ENCODE measurements at regions not wholly inside any gene's neighbourhood (a gene's known extent, or its start where the extent isn't known, plus 50 kb on each side); places are given as distances from the start of the nearest gene placed in this dataset.

DNA sequence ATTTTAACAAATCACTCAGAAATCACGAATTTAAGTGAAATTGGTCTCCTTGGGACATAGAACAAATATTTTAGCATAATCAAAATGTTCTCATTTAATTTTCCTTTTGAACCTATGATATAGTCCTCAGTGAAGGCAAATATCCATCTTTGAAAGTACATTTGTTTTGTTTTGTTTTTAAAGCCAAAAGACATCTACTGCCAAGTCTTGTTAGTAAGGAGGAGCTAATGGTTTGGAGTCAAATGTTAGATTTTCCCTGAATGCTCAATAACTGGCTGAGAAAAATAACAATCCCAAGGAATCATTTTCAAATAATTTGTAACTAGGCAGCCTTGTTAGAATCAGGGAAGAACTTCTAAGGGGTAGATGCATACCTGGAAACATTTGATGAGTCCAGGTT is 302.9 kb upstream of the MAF start:
- ChIA-PET POLR2A (no interaction called here), CTCF (interaction anchor here (0.5 kb wide), 1 partner anchor 301 kb away, joined by 4 read pairs; no protein-coding TSS in a partner anchor)
- H3K36me3 ChIP-seq (ENCODE audit: control insufficient read depth, insufficient read depth, low read length), result no peaks in the 10 kb centered on the region
- in situ Hi-C loops (cut with HindIII; ENCODE audit: low pct_unique_long_range_greater_than_20kb, low sequenced_read_pairs), result no loop called here
- no peak overlapping the region for H3K27ac ChIP-seq (ENCODE audit: low read length)
- no peaks in the 10 kb centered on the region for H3K9me3 ChIP-seq (ENCODE audit: control insufficient read depth, insufficient read depth, low read depth, low read length)
- H3K27me3 ChIP-seq (ENCODE audit: control insufficient read depth, insufficient read depth, low read length), result no peaks in the 10 kb centered on the region
- H3K4me1 ChIP-seq (ENCODE audit: control insufficient read depth, insufficient read depth, low read length), result no peaks in the 10 kb centered on the region
- intact Hi-C loops (cut with micrococcal nuclease; ENCODE audit: unreplicated experiment), result no loop called here
- no TSS peak for BruUV-seq (replicated peaks)
- no peak overlapping the region for H3K4me3 ChIP-seq (ENCODE audit: low read depth in 2 of 2, low read length in 2 of 2)
- DNase-seq (ENCODE audit: low read depth, low spot score) (no peak), ATAC-seq (no peak)
- TF ChIP-seq, protein P1, sequence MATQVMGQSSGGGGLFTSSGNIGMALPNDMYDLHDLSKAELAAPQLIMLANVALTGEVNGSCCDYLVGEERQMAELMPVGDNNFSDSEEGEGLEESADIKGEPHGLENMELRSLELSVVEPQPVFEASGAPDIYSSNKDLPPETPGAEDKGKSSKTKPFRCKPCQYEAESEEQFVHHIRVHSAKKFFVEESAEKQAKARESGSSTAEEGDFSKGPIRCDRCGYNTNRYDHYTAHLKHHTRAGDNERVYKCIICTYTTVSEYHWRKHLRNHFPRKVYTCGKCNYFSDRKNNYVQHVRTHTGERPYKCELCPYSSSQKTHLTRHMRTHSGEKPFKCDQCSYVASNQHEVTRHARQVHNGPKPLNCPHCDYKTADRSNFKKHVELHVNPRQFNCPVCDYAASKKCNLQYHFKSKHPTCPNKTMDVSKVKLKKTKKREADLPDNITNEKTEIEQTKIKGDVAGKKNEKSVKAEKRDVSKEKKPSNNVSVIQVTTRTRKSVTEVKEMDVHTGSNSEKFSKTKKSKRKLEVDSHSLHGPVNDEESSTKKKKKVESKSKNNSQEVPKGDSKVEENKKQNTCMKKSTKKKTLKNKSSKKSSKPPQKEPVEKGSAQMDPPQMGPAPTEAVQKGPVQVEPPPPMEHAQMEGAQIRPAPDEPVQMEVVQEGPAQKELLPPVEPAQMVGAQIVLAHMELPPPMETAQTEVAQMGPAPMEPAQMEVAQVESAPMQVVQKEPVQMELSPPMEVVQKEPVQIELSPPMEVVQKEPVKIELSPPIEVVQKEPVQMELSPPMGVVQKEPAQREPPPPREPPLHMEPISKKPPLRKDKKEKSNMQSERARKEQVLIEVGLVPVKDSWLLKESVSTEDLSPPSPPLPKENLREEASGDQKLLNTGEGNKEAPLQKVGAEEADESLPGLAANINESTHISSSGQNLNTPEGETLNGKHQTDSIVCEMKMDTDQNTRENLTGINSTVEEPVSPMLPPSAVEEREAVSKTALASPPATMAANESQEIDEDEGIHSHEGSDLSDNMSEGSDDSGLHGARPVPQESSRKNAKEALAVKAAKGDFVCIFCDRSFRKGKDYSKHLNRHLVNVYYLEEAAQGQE (IDR thresholded peaks at IDR 0.05; ENCODE audit: insufficient read depth in 1 of 2, low read depth in 2 of 2, low read length in 1 of 2), result no peak
- TF ChIP-seq TCF7L2 (IDR thresholded peaks at IDR 0.05; ENCODE audit: low read depth, low read length) (no peak), SIN3A (IDR thresholded peaks at IDR 0.05; ENCODE audit: borderline replicate concordance, insufficient read depth, low read depth, low read length) (no peak), POLR2AphosphoS5 (IDR thresholded peaks at IDR 0.05; ENCODE audit: low read depth, low read length) (no peak)
- TF ChIP-seq, protein P2, sequence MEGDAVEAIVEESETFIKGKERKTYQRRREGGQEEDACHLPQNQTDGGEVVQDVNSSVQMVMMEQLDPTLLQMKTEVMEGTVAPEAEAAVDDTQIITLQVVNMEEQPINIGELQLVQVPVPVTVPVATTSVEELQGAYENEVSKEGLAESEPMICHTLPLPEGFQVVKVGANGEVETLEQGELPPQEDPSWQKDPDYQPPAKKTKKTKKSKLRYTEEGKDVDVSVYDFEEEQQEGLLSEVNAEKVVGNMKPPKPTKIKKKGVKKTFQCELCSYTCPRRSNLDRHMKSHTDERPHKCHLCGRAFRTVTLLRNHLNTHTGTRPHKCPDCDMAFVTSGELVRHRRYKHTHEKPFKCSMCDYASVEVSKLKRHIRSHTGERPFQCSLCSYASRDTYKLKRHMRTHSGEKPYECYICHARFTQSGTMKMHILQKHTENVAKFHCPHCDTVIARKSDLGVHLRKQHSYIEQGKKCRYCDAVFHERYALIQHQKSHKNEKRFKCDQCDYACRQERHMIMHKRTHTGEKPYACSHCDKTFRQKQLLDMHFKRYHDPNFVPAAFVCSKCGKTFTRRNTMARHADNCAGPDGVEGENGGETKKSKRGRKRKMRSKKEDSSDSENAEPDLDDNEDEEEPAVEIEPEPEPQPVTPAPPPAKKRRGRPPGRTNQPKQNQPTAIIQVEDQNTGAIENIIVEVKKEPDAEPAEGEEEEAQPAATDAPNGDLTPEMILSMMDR (IDR thresholded peaks at IDR 0.05), result no peak

DNA sequence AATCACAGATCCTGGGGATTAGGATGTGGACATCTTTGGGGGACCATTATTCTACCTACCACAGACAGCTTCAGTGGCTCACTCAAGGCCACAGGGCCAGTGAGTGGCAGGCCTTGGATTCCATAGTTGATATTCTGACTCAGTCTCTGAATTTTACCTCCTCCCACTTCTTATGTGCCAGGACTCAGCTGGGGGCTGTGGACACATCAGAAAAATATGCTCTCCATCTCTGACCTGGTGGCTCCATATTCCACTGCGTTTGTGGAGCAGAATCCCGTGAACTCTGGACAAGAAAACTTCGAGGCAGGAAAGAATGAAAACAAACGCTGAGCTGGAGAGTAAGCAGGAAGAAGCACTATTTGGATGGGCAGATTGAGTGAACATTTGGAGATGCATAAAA is 301.8 kb upstream of the MAF start:
- ATAC-seq, result no peak
- intact Hi-C loops (cut with micrococcal nuclease; ENCODE audit: unreplicated experiment), result no loop called here
- in situ Hi-C loops (cut with HindIII; ENCODE audit: low pct_unique_long_range_greater_than_20kb, low sequenced_read_pairs), result no loop called here

More for the DNA sequence above, 301.8 kb upstream of the MAF start:
- BruUV-seq (replicated peaks), result no TSS peak
- H3K4me3 ChIP-seq (ENCODE audit: low read depth in 2 of 2, low read length in 2 of 2), result no peak overlapping the region
- CTCF ChIA-PET, result no interaction called here
- no peaks in the 10 kb centered on the region for H3K27me3 ChIP-seq (ENCODE audit: control insufficient read depth, insufficient read depth, low read length)
- H3K36me3 ChIP-seq (ENCODE audit: control insufficient read depth, insufficient read depth, low read length), result no peaks in the 10 kb centered on the region
- POLR2A ChIA-PET, result no interaction called here
- no peak for DNase-seq (ENCODE audit: low read depth, low spot score)
- H3K27ac ChIP-seq (ENCODE audit: low read length), result no peak overlapping the region
- TF ChIP-seq POLR2AphosphoS5 (IDR thresholded peaks at IDR 0.05; ENCODE audit: low read depth, low read length) (no peak), SIN3A (IDR thresholded peaks at IDR 0.05; ENCODE audit: borderline replicate concordance, insufficient read depth, low read depth, low read length) (no peak), TCF7L2 (IDR thresholded peaks at IDR 0.05; ENCODE audit: low read depth, low read length) (no peak)
- TF ChIP-seq, protein P1 (IDR thresholded peaks at IDR 0.05; ENCODE audit: insufficient read depth in 1 of 2, low read depth in 2 of 2, low read length in 1 of 2), result no peak
- TF ChIP-seq, protein P2 (IDR thresholded peaks at IDR 0.05), result no peak
- no peaks in the 10 kb centered on the region for H3K4me1 ChIP-seq (ENCODE audit: control insufficient read depth, insufficient read depth, low read length)
- H3K9me3 ChIP-seq (ENCODE audit: control insufficient read depth, insufficient read depth, low read depth, low read length), result no peaks in the 10 kb centered on the region
